HG03354 (cell line): ENCODE measurements at regions not wholly inside any gene's neighbourhood (a gene's known extent, or its start where the extent isn't known, plus 50 kb on each side); places are given as distances from the start of the nearest gene placed in this dataset.
"Not testable (repeated sequence)": the region's sequence is repeated elsewhere in the genome, so short reads cannot be mapped to it uniquely, and the experiment has no call there.

ENCODE experiments used
- ATAC-seq: cut with Tn5 transposase; IDR thresholded peaks from one replicate; pipeline ENCODE4 v1.9.1; 2021; ENCODE audit warnings: mild to moderate bottlenecking; ENCODE audit not compliant: unreplicated experiment, poor library complexity, severe bottlenecking

- no peak for ATAC-seq
Observed at GRCh38 chr7:33774762-33775523, 130.4 kb upstream of the BMPER start.

GRCh38 chr7:33775790-33776189, 129.5 kb upstream of the BMPER start:
- no peak for ATAC-seq

GRCh38 chr7:33776788-33777187, 128.6 kb upstream of the BMPER start:
- ATAC-seq, result no peak

GRCh38 chr7:33778195-33778594, 127.1 kb upstream of the BMPER start:
- ATAC-seq, result no peak

- ATAC-seq, result no peak
Observed at GRCh38 chr7:33779216-33779615, 126.1 kb upstream of the BMPER start.

- ATAC-seq, result no peak
Observed at GRCh38 chr7:33781167-33781566, 124.2 kb upstream of the BMPER start.

GRCh38 chr7:33781796-33782195, 123.5 kb upstream of the BMPER start:
- no peak for ATAC-seq

GRCh38 chr7:33784000-33784399, 121.3 kb upstream of the BMPER start:
- no peak for ATAC-seq

- ATAC-seq, result no peak
Observed at GRCh38 chr7:33788531-33788930, 116.8 kb upstream of the BMPER start.

GRCh38 chr7:33789871-33790630, 115.3 kb upstream of the BMPER start:
- no peak for ATAC-seq

GRCh38 chr7:33790746-33791145, 114.6 kb upstream of the BMPER start:
- no peak for ATAC-seq

GRCh38 chr7:33792041-33792440, 113.3 kb upstream of the BMPER start:
- no peak for ATAC-seq

GRCh38 chr7:33792547-33793105, 112.7 kb upstream of the BMPER start:
- no peak for ATAC-seq

- no peak for ATAC-seq
Observed at GRCh38 chr7:33793616-33794015, 111.7 kb upstream of the BMPER start.

GRCh38 chr7:33794419-33794818, 110.9 kb upstream of the BMPER start:
- no peak for ATAC-seq

- ATAC-seq, result no peak
Observed at GRCh38 chr7:33794959-33795358, 110.4 kb upstream of the BMPER start.

- ATAC-seq, result no peak
Observed at GRCh38 chr7:33796538-33796937, 108.8 kb upstream of the BMPER start.

GRCh38 chr7:33797512-33797911, 107.8 kb upstream of the BMPER start:
- ATAC-seq, result not testable (repeated sequence)

- ATAC-seq, result no peak
Observed at GRCh38 chr7:33798686-33799325, 106.5 kb upstream of the BMPER start.

- ATAC-seq, result no peak
Observed at GRCh38 chr7:33799766-33800165, 105.6 kb upstream of the BMPER start.
